HepG2 (cell line): ENCODE measurements at regions not wholly inside any gene's neighbourhood (a gene's known extent, or its start where the extent isn't known, plus 50 kb on each side); places are given as distances from the start of the nearest gene placed in this dataset.

ENCODE experiments used
- BRCA1 ChIP-seq: sonication (generic); formaldehyde crosslinking; IDR thresholded peaks from 2 replicates; pipeline ENCODE4 v1.4.0; 2020; ENCODE audit warnings: missing genetic modification reagents
- CTCF ChIP-seq: sonication (generic); formaldehyde crosslinking; IDR thresholded peaks from 2 replicates; pipeline ENCODE4 v1.5.0; 2020; ENCODE audit warnings: mild to moderate bottlenecking, missing genetic modification reagents, moderate library complexity
- NFYB ChIP-seq: sonication (generic); formaldehyde crosslinking; IDR thresholded peaks from 2 replicates; pipeline ENCODE4 v1.4.0; 2020; ENCODE audit warnings: missing genetic modification reagents
- SAFB2 ChIP-seq: sonication (generic); formaldehyde crosslinking; IDR thresholded peaks from 2 replicates; pipeline ENCODE4 v1.5.1; 2020; ENCODE audit warnings: missing genetic modification reagents, low read depth, mild to moderate bottlenecking, borderline replicate concordance
- ZNF280D ChIP-seq: sonication (generic); formaldehyde crosslinking; IDR thresholded peaks from 2 replicates; pipeline ENCODE4 v1.5.1; 2020; ENCODE audit warnings: mild to moderate bottlenecking, missing genetic modification reagents

GRCh38 chr3:189567766-189568420 is 63.3 kb upstream of the TP63 start:
- TF ChIP-seq SAFB2 (CRISPR knock-in tag) (no peak), BRCA1 (CRISPR knock-in tag) (no peak), CTCF (CRISPR knock-in tag) (no peak), NFYB (CRISPR knock-in tag) (no peak), ZNF280D (CRISPR knock-in tag) (no peak)
